ENCODE measurements at regions not wholly inside any gene's neighbourhood (a gene's known extent, or its start where the extent isn't known, plus 50 kb on each side); places are given as distances from the start of the nearest gene placed in this dataset.

GRCh38 chr2:46239175-46239846, 57.9 kb upstream of the EPAS1 start:
- H3K4me1 Mint-ChIP-seq (ENCODE audit: low read depth, unreplicated experiment) = peaks cover 7% of the 10 kb centered on the region
- BruUV-seq (replicated peaks) = no TSS peak
- CTCF ChIA-PET = interaction anchor here (0.9 kb wide), 1 partner anchor 9 kb away, joined by 3 read pairs; no protein-coding TSS in a partner anchor

GRCh38 chr2:46239847-46240181, 57.4 kb upstream of the EPAS1 start:
- TF ChIP-seq CTCF (IDR thresholded peaks at IDR 0.05; ENCODE audit: unreplicated experiment) = no peak
- Mint-ChIP-seq H3K9me3 (ENCODE audit: low read depth, unreplicated experiment) (no peaks in the 10 kb centered on the region), H3K27ac (ENCODE audit: unreplicated experiment) (no peak overlapping the region), H3K27me3 (ENCODE audit: unreplicated experiment) (no peaks in the 10 kb centered on the region), H3K4me3 (ENCODE audit: low read depth, unreplicated experiment) (no peak overlapping the region), H3K36me3 (ENCODE audit: insufficient read depth, unreplicated experiment) (no peaks in the 10 kb centered on the region), H3K4me1 (ENCODE audit: low read depth, unreplicated experiment) (peaks cover 7% of the 10 kb centered on the region)
- CTCF ChIA-PET = no interaction called here
- DNase-seq = no peak
- intact Hi-C loops (cut with micrococcal nuclease; ENCODE audit: unreplicated experiment) = no loop called here
- no TSS peak for BruUV-seq (replicated peaks)

More at GRCh38 chr2:46239175-46239846, 57.9 kb upstream of the EPAS1 start:
- no peaks in the 10 kb centered on the region for H3K9me3 Mint-ChIP-seq (ENCODE audit: low read depth, unreplicated experiment)
- no peak for DNase-seq
- H3K4me3 Mint-ChIP-seq (ENCODE audit: low read depth, unreplicated experiment) = no peak overlapping the region
- H3K36me3 Mint-ChIP-seq (ENCODE audit: insufficient read depth, unreplicated experiment) = no peaks in the 10 kb centered on the region
- no peak for TF ChIP-seq CTCF (IDR thresholded peaks at IDR 0.05; ENCODE audit: unreplicated experiment)
- intact Hi-C loops (cut with micrococcal nuclease; ENCODE audit: unreplicated experiment) = no loop called here
- no peaks in the 10 kb centered on the region for H3K27me3 Mint-ChIP-seq (ENCODE audit: unreplicated experiment)
- no peak overlapping the region for H3K27ac Mint-ChIP-seq (ENCODE audit: unreplicated experiment)

GRCh38 chr2:46241344-46241743, 55.9 kb upstream of the EPAS1 start:
- intact Hi-C loops (cut with micrococcal nuclease; ENCODE audit: unreplicated experiment) = no loop called here
- Mint-ChIP-seq H3K27ac (ENCODE audit: unreplicated experiment) (no peak overlapping the region), H3K36me3 (ENCODE audit: insufficient read depth, unreplicated experiment) (no peaks in the 10 kb centered on the region), H3K4me3 (ENCODE audit: low read depth, unreplicated experiment) (no peak overlapping the region), H3K27me3 (ENCODE audit: unreplicated experiment) (no peaks in the 10 kb centered on the region), H3K9me3 (ENCODE audit: low read depth, unreplicated experiment) (no peaks in the 10 kb centered on the region), H3K4me1 (ENCODE audit: low read depth, unreplicated experiment) (peaks cover 7% of the 10 kb centered on the region)
- no peak for DNase-seq
- CTCF ChIA-PET = no interaction called here
- BruUV-seq (replicated peaks) = no TSS peak
- TF ChIP-seq CTCF (IDR thresholded peaks at IDR 0.05; ENCODE audit: unreplicated experiment) = no peak

- H3K4me3 Mint-ChIP-seq (ENCODE audit: low read depth, unreplicated experiment) = no peak overlapping the region
- no peak for DNase-seq
- H3K9me3 Mint-ChIP-seq (ENCODE audit: low read depth, unreplicated experiment) = no peaks in the 10 kb centered on the region
- H3K27me3 Mint-ChIP-seq (ENCODE audit: unreplicated experiment) = no peaks in the 10 kb centered on the region
- peaks cover 7% of the 10 kb centered on the region for H3K4me1 Mint-ChIP-seq (ENCODE audit: low read depth, unreplicated experiment)
- CTCF ChIA-PET = no interaction called here
- no peak overlapping the region for H3K27ac Mint-ChIP-seq (ENCODE audit: unreplicated experiment)
- H3K36me3 Mint-ChIP-seq (ENCODE audit: insufficient read depth, unreplicated experiment) = no peaks in the 10 kb centered on the region
- intact Hi-C loops (cut with micrococcal nuclease; ENCODE audit: unreplicated experiment) = no loop called here
- BruUV-seq (replicated peaks) = no TSS peak
- no peak for TF ChIP-seq CTCF (IDR thresholded peaks at IDR 0.05; ENCODE audit: unreplicated experiment)
These were observed 51.3 kb upstream of the EPAS1 start for GRCh38 chr2:46245869-46246268.
